Lung (tissue), 11 donors: ENCODE measurements at regions not wholly inside any gene's neighbourhood (a gene's known extent, or its start where the extent isn't known, plus 50 kb on each side); places are given as distances from the start of the nearest gene placed in this dataset.
A peak's percentile ranks its signal among the peaks of the same experiment; 100 is the strongest.

Experiments used
- ATAC-seq: fragments of 200-7000 bp; cut with Tn5 transposase; one replicate; pipeline ENCODE4 v1.9.1; 2020; ENCODE audit warnings: moderate number of reproducible peaks; ENCODE audit not compliant: insufficient read depth, low FRiP score
- DNase-seq, 3 donors: peaks; one replicate each; pipeline ENCODE4 v3.0.0-alpha.2; 2013 to 2017
- H3K27ac ChIP-seq, 2 donors: one replicate each; pipeline ENCODE4 v1.5.1; 2013; ENCODE audit warnings: mild to moderate bottlenecking in 2 of 2, moderate library complexity in 2 of 2, control low read depth in 1 of 2, inconsistent platforms in 1 of 2, low read depth in 1 of 2, low read length in 1 of 2
- H3K27me3 ChIP-seq, 3 donors: one replicate each; pipeline ENCODE4 v1.5.1; 2013; ENCODE audit warnings: low read length in 2 of 3; ENCODE audit not compliant: control insufficient read depth in 3 of 3, insufficient read depth in 3 of 3
- H3K36me3 ChIP-seq, 4 donors: one replicate each; pipeline ENCODE4 v1.5.1; 2013; ENCODE audit warnings: low read length in 4 of 4, mild to moderate bottlenecking in 1 of 4, moderate library complexity in 1 of 4; ENCODE audit not compliant: control insufficient read depth in 4 of 4, insufficient read depth in 4 of 4
- H3K4me1 ChIP-seq, 5 donors: one replicate each; pipeline ENCODE4 v1.5.1; 2013; ENCODE audit warnings: low read length in 5 of 5, mild to moderate bottlenecking in 2 of 5, moderate library complexity in 1 of 5; ENCODE audit not compliant: control insufficient read depth in 5 of 5, insufficient read depth in 5 of 5
- H3K4me3 ChIP-seq: one replicate; pipeline ENCODE4 v1.5.1; 2013; ENCODE audit warnings: mild to moderate bottlenecking, control low read depth, moderate library complexity
- H3K9ac ChIP-seq, 2 donors: one replicate each; pipeline ENCODE4 v1.5.1; 2013; ENCODE audit warnings: low read length in 2 of 2, control low read depth in 1 of 2; ENCODE audit not compliant: insufficient read depth in 1 of 2
- H3K9me3 ChIP-seq, 4 donors: one replicate each; pipeline ENCODE4 v1.5.1; 2013; ENCODE audit warnings: low read length in 3 of 4, mild to moderate bottlenecking in 1 of 4, moderate library complexity in 1 of 4; ENCODE audit not compliant: control insufficient read depth in 4 of 4, insufficient read depth in 3 of 4
- WGBS, 2 donors: extraction: QIAGEN DNeasy Blood & Tissue Kit; methylation state at CpG; one replicate each; pipeline ENCODE4 v1.1.7; 2013; 5-methylcytosine and 5-hydroxymethylcytosine counted together
- TF ChIP-seq, protein P1 (sequence below): IDR thresholded peaks from 2 replicates; pipeline ENCODE4 v1.5.1; 2012; ENCODE audit warnings: mild to moderate bottlenecking; ENCODE audit errors: control extremely low read depth, extremely low read depth
- donor health status: control.
- donor health status: control.
- donor health status: Bipolar disorder and iron deficiency.
- donor health status: healthy.
- donor health status: DM: yes; HTN: yes; CAD: no.

DNA sequence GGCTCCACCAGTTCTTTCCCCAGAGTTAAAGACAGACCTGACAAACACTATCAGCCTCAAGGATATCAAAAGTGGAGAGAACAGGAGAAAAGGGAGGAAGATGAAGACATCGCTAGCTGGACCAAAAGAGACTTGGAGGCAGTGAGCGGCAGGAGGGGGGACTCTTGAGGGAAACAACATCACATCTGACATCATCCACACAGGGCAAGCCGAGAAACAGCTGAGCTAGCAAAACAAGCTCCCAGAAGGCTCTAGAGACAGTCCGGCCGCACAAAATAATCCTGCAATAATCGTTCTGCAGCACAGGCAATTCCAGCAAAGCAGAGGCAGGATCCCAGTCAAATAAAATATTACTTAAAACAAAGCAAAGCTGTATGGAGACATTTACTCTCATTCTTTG, 239.8 kb downstream of the EN1 start:
- Histone ChIP-seq H3K36me3 (no peaks in the 10 kb centered on the region), H3K27me3 (peaks cover 0 to 2% (median 0%) of the 10 kb centered on the region in 3 donors), H3K27ac (no peak overlapping the region), H3K4me3 (no peak overlapping the region), H3K4me1 (peaks cover 0 to 7% (median 0%) of the 10 kb centered on the region in 5 donors), H3K9me3 (no peaks in the 10 kb centered on the region), H3K9ac (no peak overlapping the region)
- TF ChIP-seq, protein P1, sequence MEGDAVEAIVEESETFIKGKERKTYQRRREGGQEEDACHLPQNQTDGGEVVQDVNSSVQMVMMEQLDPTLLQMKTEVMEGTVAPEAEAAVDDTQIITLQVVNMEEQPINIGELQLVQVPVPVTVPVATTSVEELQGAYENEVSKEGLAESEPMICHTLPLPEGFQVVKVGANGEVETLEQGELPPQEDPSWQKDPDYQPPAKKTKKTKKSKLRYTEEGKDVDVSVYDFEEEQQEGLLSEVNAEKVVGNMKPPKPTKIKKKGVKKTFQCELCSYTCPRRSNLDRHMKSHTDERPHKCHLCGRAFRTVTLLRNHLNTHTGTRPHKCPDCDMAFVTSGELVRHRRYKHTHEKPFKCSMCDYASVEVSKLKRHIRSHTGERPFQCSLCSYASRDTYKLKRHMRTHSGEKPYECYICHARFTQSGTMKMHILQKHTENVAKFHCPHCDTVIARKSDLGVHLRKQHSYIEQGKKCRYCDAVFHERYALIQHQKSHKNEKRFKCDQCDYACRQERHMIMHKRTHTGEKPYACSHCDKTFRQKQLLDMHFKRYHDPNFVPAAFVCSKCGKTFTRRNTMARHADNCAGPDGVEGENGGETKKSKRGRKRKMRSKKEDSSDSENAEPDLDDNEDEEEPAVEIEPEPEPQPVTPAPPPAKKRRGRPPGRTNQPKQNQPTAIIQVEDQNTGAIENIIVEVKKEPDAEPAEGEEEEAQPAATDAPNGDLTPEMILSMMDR: no peak
- DNase-seq: no peak
- no peak for ATAC-seq
- WGBS, 2 donors: 76 to 84% methylated on average over 6 of the region's 6 CpGs

GRCh38 chr2:118604811-118605210, 242.6 kb downstream of the EN1 start:
- H3K36me3 ChIP-seq: no peaks in the 10 kb centered on the region
- H3K4me1 ChIP-seq: peaks cover 0 to 7% (median 0%) of the 10 kb centered on the region in 5 donors
- H3K9ac ChIP-seq: no peak overlapping the region
- DNase-seq (no peak), ATAC-seq (no peak)
- 29 to 50% methylated on average over 2 of the region's 2 CpGs for WGBS, 2 donors
- no peak overlapping the region for H3K4me3 ChIP-seq
- no peak overlapping the region for H3K27ac ChIP-seq
- TF ChIP-seq, protein P1: no peak
- H3K27me3 ChIP-seq: no peaks in the 10 kb centered on the region
- H3K9me3 ChIP-seq: peaks cover 0 to 4% (median 0%) of the 10 kb centered on the region in 4 donors

DNA sequence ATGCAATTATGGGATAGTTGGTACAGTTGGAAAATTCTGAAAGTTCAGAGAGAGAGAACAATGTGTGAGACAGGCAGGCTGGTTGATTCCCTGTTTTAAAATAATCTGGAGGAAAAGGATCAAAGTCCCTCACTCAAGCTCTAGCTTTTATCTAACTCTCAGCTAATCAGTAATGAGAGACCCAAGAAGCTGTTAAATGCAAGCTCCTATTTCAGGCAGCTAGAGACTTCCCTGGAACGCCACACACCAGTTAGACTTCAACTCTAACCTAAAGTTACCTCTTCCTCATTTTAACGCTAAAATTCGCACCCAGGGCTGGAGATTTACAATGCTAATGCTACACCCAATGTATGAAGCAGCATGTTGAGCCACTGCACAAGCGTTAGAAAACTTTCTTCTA, 243.1 kb downstream of the EN1 start:
- Histone ChIP-seq H3K4me3 (no peak overlapping the region), H3K4me1 (peaks cover 0 to 7% (median 0%) of the 10 kb centered on the region in 5 donors), H3K36me3 (no peaks in the 10 kb centered on the region), H3K27me3 (no peaks in the 10 kb centered on the region), H3K9me3 (peaks cover 0 to 5% (median 0%) of the 10 kb centered on the region in 4 donors), H3K9ac (no peak overlapping the region), H3K27ac (no peak overlapping the region)
- 56 to 63% methylated on average over 4 of the region's 4 CpGs for WGBS, 2 donors
- DNase-seq (peak in 1 of 3 donors; percentile 7), ATAC-seq (no peak)
- TF ChIP-seq, protein P1: no peak

DNA sequence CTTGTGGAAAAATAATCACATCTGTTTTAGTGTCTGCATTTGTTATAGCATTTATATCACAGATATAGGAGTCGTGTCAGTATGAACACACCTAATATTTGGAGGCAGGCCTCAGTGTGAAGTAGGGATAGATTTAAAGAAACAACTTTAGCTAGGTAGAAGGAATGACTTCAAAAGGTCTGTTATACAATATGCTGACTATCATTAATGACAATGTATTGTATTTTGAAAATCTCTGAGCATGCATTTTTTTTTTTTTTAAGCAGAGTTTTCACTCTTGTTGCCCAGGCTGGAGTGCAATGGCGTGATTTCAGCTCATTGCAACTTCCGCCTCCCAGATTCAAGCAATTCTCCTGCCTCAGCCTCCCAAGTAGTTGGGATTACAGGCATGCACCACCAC, 248.3 kb downstream of the EN1 start:
- Histone ChIP-seq H3K36me3 (no peaks in the 10 kb centered on the region), H3K4me3 (no peak overlapping the region), H3K4me1 (no peaks in the 10 kb centered on the region), H3K27ac (no peak overlapping the region), H3K9me3 (peaks cover 0 to 7% (median 0%) of the 10 kb centered on the region in 4 donors), H3K27me3 (no peaks in the 10 kb centered on the region), H3K9ac (no peak overlapping the region)
- ATAC-seq: no peak
- TF ChIP-seq, protein P1: no peak
- no peak for DNase-seq
- WGBS, 2 donors: 80 to 89% methylated on average over 3 of the region's 3 CpGs
